HL-60 (cell line): ENCODE measurements at regions not wholly inside any gene's neighbourhood (a gene's known extent, or its start where the extent isn't known, plus 50 kb on each side); places are given as distances from the start of the nearest gene placed in this dataset.

Source experiments
- DNase-seq, 2 experiments: peaks; one replicate each; pipeline ENCODE4 v3.0.0-alpha.2; 2010 to 2020; ENCODE audit warnings: low read depth in 1 of 2, low spot score in 1 of 2
- H3K27ac ChIP-seq: fragments of 250-450 bp; sonication (Bioruptor Pico); replicated peaks from 2 replicates; pipeline ENCODE4 v1.5.1; 2020; ENCODE audit warnings: mild to moderate bottlenecking, moderate library complexity
- H3K27me3 ChIP-seq: fragments of 250-450 bp; sonication (Bioruptor Pico); 2 replicates; pipeline ENCODE4 v1.5.1; 2021; ENCODE audit warnings: mild to moderate bottlenecking, moderate library complexity; ENCODE audit not compliant: insufficient read depth, poor library complexity, severe bottlenecking
- H3K4me3 ChIP-seq: replicated peaks from 2 replicates; pipeline ENCODE4 v1.5.1; 2011; ENCODE audit warnings: mild to moderate bottlenecking, control low read depth, low read length; ENCODE audit not compliant: insufficient read depth
- GABPA ChIP-seq: IDR thresholded peaks from 2 replicates; pipeline ENCODE4 v1.6.1; 2012; ENCODE audit warnings: low read depth
- POLR2AphosphoS5 ChIP-seq: IDR thresholded peaks from 2 replicates; pipeline ENCODE4 v1.6.1; 2012; ENCODE audit warnings: low read depth
- SPI1 ChIP-seq: IDR thresholded peaks from 2 replicates; pipeline ENCODE4 v1.6.1; 2012; ENCODE audit warnings: low read depth, mild to moderate bottlenecking, borderline replicate concordance
- TF ChIP-seq, protein P1 (sequence below): IDR thresholded peaks from 2 replicates; pipeline ENCODE4 v1.6.1; 2012; ENCODE audit warnings: low read depth; ENCODE audit not compliant: insufficient replicate concordance
- TF ChIP-seq, protein P2 (sequence below): IDR thresholded peaks from one replicate; pipeline ENCODE4 v1.5.1; 2011; ENCODE audit warnings: low read length, control low read depth, inconsistent platforms; ENCODE audit not compliant: insufficient read depth

DNA sequence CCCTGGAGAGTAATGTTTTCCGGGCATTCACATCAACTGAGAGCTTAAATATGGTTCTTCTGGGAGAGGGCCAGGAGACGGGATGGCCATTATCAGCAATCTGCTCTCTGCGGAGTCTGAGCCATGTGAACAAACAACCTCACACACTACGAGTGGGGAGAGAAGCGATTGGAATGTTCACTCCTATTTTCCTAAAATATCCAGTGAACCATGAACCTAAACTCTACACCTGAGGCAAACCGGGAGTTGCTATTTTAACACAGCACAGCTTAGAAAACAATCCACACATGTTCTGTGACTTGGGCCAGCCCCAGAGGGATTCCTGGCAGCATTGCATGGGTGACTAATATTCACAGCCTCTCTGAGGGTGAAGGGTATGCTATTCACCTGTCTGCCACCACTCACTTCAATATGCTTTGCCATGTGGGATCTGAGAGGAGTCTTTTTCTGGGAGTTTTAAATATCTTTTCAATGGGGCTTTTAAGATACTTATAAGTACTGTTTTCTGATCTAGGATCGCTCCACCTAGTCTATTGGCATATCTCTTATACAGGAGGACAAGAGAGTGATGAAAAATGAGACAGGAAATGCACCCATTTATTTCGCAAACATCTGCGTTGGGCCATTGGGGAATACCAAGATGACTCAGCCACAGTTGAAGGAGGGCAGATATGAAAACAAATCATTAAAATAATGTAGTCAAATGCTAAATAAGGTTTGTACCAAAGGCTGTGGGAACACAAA lies 72.6 kb upstream of the SERP2 start:
- Histone ChIP-seq H3K27me3 (no peaks in the 10 kb centered on the region), H3K27ac (no peak overlapping the region), H3K4me3 (no peak overlapping the region)
- no peak for DNase-seq
- TF ChIP-seq SPI1 (no peak), GABPA (no peak), POLR2AphosphoS5 (no peak)
- TF ChIP-seq, protein P1, sequence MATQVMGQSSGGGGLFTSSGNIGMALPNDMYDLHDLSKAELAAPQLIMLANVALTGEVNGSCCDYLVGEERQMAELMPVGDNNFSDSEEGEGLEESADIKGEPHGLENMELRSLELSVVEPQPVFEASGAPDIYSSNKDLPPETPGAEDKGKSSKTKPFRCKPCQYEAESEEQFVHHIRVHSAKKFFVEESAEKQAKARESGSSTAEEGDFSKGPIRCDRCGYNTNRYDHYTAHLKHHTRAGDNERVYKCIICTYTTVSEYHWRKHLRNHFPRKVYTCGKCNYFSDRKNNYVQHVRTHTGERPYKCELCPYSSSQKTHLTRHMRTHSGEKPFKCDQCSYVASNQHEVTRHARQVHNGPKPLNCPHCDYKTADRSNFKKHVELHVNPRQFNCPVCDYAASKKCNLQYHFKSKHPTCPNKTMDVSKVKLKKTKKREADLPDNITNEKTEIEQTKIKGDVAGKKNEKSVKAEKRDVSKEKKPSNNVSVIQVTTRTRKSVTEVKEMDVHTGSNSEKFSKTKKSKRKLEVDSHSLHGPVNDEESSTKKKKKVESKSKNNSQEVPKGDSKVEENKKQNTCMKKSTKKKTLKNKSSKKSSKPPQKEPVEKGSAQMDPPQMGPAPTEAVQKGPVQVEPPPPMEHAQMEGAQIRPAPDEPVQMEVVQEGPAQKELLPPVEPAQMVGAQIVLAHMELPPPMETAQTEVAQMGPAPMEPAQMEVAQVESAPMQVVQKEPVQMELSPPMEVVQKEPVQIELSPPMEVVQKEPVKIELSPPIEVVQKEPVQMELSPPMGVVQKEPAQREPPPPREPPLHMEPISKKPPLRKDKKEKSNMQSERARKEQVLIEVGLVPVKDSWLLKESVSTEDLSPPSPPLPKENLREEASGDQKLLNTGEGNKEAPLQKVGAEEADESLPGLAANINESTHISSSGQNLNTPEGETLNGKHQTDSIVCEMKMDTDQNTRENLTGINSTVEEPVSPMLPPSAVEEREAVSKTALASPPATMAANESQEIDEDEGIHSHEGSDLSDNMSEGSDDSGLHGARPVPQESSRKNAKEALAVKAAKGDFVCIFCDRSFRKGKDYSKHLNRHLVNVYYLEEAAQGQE, result no peak
- TF ChIP-seq, protein P2, sequence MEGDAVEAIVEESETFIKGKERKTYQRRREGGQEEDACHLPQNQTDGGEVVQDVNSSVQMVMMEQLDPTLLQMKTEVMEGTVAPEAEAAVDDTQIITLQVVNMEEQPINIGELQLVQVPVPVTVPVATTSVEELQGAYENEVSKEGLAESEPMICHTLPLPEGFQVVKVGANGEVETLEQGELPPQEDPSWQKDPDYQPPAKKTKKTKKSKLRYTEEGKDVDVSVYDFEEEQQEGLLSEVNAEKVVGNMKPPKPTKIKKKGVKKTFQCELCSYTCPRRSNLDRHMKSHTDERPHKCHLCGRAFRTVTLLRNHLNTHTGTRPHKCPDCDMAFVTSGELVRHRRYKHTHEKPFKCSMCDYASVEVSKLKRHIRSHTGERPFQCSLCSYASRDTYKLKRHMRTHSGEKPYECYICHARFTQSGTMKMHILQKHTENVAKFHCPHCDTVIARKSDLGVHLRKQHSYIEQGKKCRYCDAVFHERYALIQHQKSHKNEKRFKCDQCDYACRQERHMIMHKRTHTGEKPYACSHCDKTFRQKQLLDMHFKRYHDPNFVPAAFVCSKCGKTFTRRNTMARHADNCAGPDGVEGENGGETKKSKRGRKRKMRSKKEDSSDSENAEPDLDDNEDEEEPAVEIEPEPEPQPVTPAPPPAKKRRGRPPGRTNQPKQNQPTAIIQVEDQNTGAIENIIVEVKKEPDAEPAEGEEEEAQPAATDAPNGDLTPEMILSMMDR, result no peak

DNA sequence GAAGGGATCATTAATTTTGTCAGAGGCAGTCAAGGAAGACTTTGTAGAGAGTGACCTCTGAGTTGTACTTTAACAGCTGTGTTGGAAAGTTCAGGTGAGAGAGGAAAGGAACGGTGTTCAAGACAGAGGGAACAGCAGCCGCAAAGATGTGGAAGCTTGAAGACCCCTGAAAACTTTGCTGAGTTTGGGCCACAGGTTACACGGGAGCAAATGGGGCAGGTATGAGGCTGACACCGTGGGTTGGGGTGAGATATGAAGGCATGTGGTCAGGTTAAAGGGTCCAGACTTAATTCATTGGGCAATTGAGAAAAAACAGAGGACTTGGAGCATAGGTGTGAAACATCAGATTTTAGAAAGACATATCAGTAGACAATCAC lies 72.0 kb upstream of the SERP2 start:
- Histone ChIP-seq H3K4me3 (no peak overlapping the region), H3K27ac (no peak overlapping the region), H3K27me3 (no peaks in the 10 kb centered on the region)
- TF ChIP-seq SPI1 (no peak), GABPA (no peak), POLR2AphosphoS5 (no peak)
- TF ChIP-seq, protein P1, result no peak
- TF ChIP-seq, protein P2, result no peak
- DNase-seq, result no peak

DNA sequence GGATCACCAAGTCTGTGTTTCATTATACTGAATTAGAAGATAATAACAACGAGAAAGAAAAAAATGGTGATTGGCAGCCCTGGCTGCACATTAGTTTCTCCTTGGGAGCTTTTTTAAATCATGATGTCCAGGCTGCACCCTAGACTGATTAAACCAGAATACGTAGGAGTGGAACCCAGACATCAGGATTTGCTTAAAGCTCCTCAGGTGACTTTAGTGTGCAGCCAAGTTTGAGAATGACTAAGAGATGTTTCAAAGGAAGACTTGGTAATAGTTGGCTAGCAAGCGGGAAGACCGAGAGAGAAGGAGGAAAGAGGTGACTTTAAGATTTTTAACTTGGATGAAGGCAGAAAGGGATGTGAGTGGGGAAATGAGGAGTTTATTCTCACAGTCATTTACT lies 71.4 kb upstream of the SERP2 start:
- Histone ChIP-seq H3K27ac (no peak overlapping the region), H3K27me3 (no peaks in the 10 kb centered on the region), H3K4me3 (no peak overlapping the region)
- DNase-seq, result no peak
- TF ChIP-seq POLR2AphosphoS5, result no peak
- TF ChIP-seq, protein P2, result no peak

DNA sequence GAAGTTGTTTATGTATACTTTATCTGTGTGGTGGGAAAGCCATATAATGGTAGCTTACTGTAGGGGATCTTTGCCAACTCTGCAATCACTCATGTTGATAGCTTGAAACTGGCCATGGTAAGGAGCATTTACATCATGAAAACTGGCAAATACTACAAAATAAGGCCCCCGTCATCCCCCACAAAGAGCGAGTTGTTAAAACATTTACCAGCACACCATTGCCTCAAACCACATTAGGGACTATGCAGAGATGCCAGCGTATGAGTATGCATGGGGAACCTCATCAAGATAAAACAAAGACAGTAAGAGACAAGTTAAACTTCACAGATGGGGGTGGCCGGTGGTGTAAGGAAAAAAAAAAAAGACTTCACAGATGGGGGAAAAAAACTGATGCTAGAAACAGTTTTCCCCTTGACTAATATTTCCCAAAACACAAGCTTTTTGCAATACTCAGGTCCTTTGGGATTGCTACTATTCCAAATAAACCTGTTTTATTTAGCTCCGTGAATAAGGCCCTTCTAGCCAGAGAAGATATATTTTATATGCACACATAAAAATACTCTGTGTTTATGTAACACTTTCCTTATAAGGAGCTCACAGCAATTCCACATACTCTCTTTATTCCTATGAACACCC lies 70.6 kb upstream of the SERP2 start:
- H3K27ac ChIP-seq, result no peak overlapping the region
- H3K27me3 ChIP-seq, result no peaks in the 10 kb centered on the region
- no peak for TF ChIP-seq GABPA
- TF ChIP-seq, protein P1, result no peak
- TF ChIP-seq, protein P2, result no peak
- TF ChIP-seq SPI1, result no peak
- no peak for TF ChIP-seq POLR2AphosphoS5
- no peak for DNase-seq
- H3K4me3 ChIP-seq, result no peak overlapping the region
